ENCODE measurements at regions not wholly inside any gene's neighbourhood (a gene's known extent, or its start where the extent isn't known, plus 50 kb on each side); places are given as distances from the start of the nearest gene placed in this dataset.

GRCh38 chr4:110271986-110272385 is 73.6 kb upstream of the ELOVL6 start:
- TF ChIP-seq POLR2AphosphoS5 (IDR thresholded peaks at IDR 0.05) (no peak), CTCF (IDR thresholded peaks at IDR 0.05) (no peak), POLR2A (IDR thresholded peaks at IDR 0.05) (no peak)
